Uterus (tissue), 3 donors: ENCODE measurements at regions not wholly inside any gene's neighbourhood (a gene's known extent, or its start where the extent isn't known, plus 50 kb on each side); places are given as distances from the start of the nearest gene placed in this dataset.
"Not testable (repeated sequence)": the region's sequence is repeated elsewhere in the genome, so short reads cannot be mapped to it uniquely, and the experiment has no call there.

ENCODE experiments used
- DNase-seq, 2 donors: peaks; one replicate each; pipeline ENCODE4 v3.0.0-alpha.2; 2019 to 2020
- H3K27ac ChIP-seq, 2 donors: fragments of 200-600 bp; sonication (generic); 1 replicate in 1 of 2; 2 replicates in 1 of 2; pipeline ENCODE4 v1.5.1; 2016 to 2018
- H3K27me3 ChIP-seq, 2 donors: fragments of 200-600 bp; sonication (generic); one replicate each; pipeline ENCODE4 v1.5.1; 2018 to 2019; ENCODE audit warnings: control low read depth in 1 of 2
- H3K36me3 ChIP-seq, 2 donors: fragments of 200-600 bp; sonication (generic); one replicate each; pipeline ENCODE4 v1.5.1; 2019; ENCODE audit warnings: control low read depth in 1 of 2
- H3K4me1 ChIP-seq, 2 donors: fragments of 200-600 bp; sonication (generic); one replicate each; pipeline ENCODE4 v1.5.1; 2018 to 2019; ENCODE audit warnings: control low read depth in 1 of 2
- H3K4me3 ChIP-seq, 2 donors: fragments of 200-600 bp; sonication (generic); 1 replicate in 1 of 2; 2 replicates in 1 of 2; pipeline ENCODE4 v1.5.1; 2018 to 2019; ENCODE audit warnings: mild to moderate bottlenecking in 1 of 2
- H3K9me3 ChIP-seq, 2 donors: fragments of 200-600 bp; sonication (generic); one replicate each; pipeline ENCODE4 v1.5.1; 2019; ENCODE audit warnings: control low read depth in 1 of 2
- POLR2A ChIP-seq, 2 donors: fragments of 450-650 bp; IDR thresholded peaks; one replicate each; pipeline ENCODE4 v1.6.1; 2016; ENCODE audit warnings: antibody characterized with exemption in 2 of 2, mild to moderate bottlenecking in 1 of 2, moderate library complexity in 1 of 2
- intact Hi-C: fragments of 100-400 bp; cut with DNase I; formaldehyde crosslinking; loops from one replicate; pipeline ENCODE4 v1.15.1; 2023; ENCODE audit warnings: low total_unique reads
- TF ChIP-seq, protein P1 (sequence below), 4 experiments: fragments of 200-600 bp in 2 of 4; fragments of 450-650 bp in 2 of 4; sonication (generic) in 2 of 4; IDR thresholded peaks; one replicate each; pipeline ENCODE4 v1.5.1; 2016 to 2019; ENCODE audit warnings: antibody characterized with exemption in 4 of 4, mild to moderate bottlenecking in 2 of 4, moderate library complexity in 1 of 4
- donor health status: DM: yes; HTN: yes; CAD: no.

DNA sequence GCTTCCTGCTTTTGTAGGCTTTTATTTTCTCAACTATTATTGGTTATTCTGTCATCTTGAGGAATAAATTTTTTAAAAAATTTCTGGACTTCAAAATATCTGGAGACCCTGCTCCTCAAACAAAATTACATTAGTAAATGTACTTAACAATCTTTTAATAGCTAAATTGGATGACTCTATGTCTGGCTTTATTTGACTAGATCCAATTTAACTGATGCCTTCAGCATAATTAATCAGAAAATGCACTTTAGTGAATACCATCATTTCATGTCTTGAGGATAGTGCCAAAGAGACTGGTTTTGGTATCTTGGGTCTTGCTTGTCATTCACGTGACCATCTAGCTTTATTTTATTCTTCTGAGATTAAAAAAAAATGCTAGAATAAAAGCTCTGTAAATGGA is 1301.2 kb downstream of the JRKL start:
- Histone ChIP-seq H3K36me3 (no peaks in the 10 kb centered on the region), H3K4me1 (no peaks in the 10 kb centered on the region), H3K27me3 (no peaks in the 10 kb centered on the region), H3K27ac (no peak overlapping the region), H3K9me3 (no peaks in the 10 kb centered on the region), H3K4me3 (no peak overlapping the region)
- no peak for TF ChIP-seq POLR2A (IDR thresholded peaks at IDR 0.05)
- TF ChIP-seq, protein P1, sequence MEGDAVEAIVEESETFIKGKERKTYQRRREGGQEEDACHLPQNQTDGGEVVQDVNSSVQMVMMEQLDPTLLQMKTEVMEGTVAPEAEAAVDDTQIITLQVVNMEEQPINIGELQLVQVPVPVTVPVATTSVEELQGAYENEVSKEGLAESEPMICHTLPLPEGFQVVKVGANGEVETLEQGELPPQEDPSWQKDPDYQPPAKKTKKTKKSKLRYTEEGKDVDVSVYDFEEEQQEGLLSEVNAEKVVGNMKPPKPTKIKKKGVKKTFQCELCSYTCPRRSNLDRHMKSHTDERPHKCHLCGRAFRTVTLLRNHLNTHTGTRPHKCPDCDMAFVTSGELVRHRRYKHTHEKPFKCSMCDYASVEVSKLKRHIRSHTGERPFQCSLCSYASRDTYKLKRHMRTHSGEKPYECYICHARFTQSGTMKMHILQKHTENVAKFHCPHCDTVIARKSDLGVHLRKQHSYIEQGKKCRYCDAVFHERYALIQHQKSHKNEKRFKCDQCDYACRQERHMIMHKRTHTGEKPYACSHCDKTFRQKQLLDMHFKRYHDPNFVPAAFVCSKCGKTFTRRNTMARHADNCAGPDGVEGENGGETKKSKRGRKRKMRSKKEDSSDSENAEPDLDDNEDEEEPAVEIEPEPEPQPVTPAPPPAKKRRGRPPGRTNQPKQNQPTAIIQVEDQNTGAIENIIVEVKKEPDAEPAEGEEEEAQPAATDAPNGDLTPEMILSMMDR (IDR thresholded peaks at IDR 0.05) = no peak
- no peak for DNase-seq
- intact Hi-C loops = no loop called here

DNA sequence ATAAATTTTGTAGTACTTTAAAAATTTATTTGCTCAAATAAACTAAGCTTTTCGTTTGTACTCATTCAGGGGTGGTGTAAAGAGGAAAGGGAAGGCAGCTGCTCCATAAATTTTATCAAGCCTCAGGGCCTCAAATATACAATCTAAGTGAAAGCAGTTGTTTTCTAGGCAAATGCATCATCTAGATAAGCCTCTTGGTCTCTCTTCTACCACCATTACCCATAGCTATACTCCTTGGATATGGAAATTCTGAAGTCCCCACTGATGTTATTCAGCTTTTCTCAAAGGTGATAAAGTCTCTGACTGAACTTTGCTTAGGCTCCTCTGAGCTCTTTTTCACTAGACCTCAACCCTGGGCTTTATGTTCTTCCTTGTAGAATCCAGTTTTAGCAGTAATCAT is 1313.1 kb downstream of the JRKL start:
- no peaks in the 10 kb centered on the region for H3K36me3 ChIP-seq
- H3K4me3 ChIP-seq = no peak overlapping the region
- TF ChIP-seq, protein P1 (IDR thresholded peaks at IDR 0.05) = no peak
- no peak for TF ChIP-seq POLR2A (IDR thresholded peaks at IDR 0.05)
- intact Hi-C loops = no loop called here
- H3K4me1 ChIP-seq = no peaks in the 10 kb centered on the region
- no peak overlapping the region for H3K27ac ChIP-seq
- H3K27me3 ChIP-seq = no peaks in the 10 kb centered on the region
- DNase-seq = no peak
- H3K9me3 ChIP-seq = no peaks in the 10 kb centered on the region

DNA sequence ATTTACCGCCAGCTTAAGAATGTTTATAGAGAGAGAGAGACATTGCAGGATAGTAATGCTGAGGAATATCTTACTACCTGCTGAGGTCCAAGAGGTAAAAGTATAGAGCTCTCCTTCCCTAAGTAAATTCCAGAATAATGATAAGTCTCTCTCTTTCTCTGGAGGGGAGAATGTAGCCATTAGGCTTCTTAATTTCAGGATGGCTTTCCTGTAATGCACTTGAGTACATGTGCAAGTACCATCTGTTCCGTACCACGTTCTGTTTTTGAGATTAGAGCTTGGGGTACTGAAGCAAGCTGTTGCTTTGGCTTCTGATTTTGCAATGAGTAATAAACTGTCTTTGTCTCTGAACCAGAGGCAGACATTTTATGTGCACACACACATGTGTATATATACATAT is 1314.0 kb downstream of the JRKL start:
- H3K4me1 ChIP-seq = no peaks in the 10 kb centered on the region
- H3K4me3 ChIP-seq = no peak overlapping the region
- no peak overlapping the region for H3K27ac ChIP-seq
- no peak for DNase-seq
- intact Hi-C loops = no loop called here
- no peaks in the 10 kb centered on the region for H3K27me3 ChIP-seq
- no peaks in the 10 kb centered on the region for H3K36me3 ChIP-seq
- TF ChIP-seq, protein P1 (IDR thresholded peaks at IDR 0.05) = no peak
- no peak for TF ChIP-seq POLR2A (IDR thresholded peaks at IDR 0.05)
- no peaks in the 10 kb centered on the region for H3K9me3 ChIP-seq

DNA sequence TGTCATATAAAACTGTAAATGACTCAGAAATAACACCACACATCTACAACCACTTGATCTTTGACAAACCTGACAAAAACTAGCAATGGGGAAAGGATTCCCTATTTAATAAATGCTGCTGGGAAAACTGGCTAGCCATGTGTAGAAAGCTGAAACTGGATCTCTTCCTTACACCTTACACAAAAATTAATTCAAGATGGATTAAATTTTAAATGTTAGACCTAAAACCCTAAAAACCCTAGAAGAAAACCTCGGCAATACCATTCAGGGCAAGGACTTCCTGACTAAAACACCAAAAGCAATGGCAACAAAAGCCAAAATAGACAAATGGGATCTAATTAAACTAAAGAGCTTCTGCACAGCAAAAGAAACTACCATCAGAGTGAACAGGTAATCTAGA is 1315.3 kb upstream of the CNTN5 start:
- intact Hi-C loops, H3K4me3 ChIP-seq, H3K27me3 ChIP-seq, H3K9me3 ChIP-seq, H3K4me1 ChIP-seq, DNase-seq, H3K36me3 ChIP-seq, H3K27ac ChIP-seq: not testable (repeated sequence)

DNA sequence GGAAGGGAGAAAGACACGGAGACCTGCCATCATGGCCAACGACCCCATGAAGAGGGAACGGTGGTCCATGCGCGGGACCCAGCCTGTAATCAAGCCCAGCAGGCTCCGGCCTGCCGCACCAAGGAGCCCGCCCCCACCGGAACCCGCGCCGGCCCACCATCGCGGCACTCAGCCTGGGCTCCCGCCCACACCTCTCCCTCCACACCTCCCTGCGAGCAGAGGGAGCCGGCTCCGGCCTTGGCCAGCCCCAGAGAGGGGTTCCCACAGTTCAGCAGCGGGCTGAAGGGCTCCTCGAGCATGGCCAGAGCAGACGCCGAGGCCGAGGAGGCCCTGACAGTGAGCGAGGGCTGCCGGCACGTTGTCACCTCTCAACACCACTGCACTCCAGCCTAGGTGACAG is 1302.8 kb upstream of the CNTN5 start:
- intact Hi-C loops = no loop called here
- Histone ChIP-seq H3K27ac (no peak overlapping the region), H3K36me3 (no peaks in the 10 kb centered on the region), H3K27me3 (no peaks in the 10 kb centered on the region), H3K4me3 (no peak overlapping the region), H3K9me3 (no peaks in the 10 kb centered on the region), H3K4me1 (no peaks in the 10 kb centered on the region)
- TF ChIP-seq POLR2A (IDR thresholded peaks at IDR 0.05) = no peak
- TF ChIP-seq, protein P1 (IDR thresholded peaks at IDR 0.05) = no peak
- DNase-seq = no peak

DNA sequence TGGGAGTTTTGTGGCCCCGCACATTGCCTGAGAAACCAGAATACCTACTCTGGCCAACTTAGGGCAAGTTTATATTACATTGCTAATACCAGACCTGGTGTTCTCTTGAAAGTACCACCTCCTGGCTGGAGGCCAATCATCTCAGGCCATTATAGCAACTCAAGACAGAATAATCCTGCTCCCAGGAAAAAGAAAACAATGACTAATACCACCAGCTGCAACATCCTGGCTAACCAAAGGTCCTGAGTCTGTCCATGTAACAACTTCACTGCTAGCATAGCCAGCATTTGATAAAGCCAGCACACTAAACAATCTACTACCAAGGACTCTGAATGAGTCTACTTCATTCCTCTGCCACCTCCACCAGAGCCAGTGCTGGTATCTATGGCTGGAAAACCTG is 1298.7 kb upstream of the CNTN5 start:
- intact Hi-C loops = no loop called here
- DNase-seq = no peak
- no peak overlapping the region for H3K27ac ChIP-seq

More for the DNA sequence above, 1298.7 kb upstream of the CNTN5 start:
- Histone ChIP-seq H3K36me3 (no peaks in the 10 kb centered on the region), H3K4me1 (no peaks in the 10 kb centered on the region), H3K27me3 (no peaks in the 10 kb centered on the region), H3K4me3 (no peak overlapping the region), H3K9me3 (no peaks in the 10 kb centered on the region)
- TF ChIP-seq POLR2A (IDR thresholded peaks at IDR 0.05) = no peak
- TF ChIP-seq, protein P1 (IDR thresholded peaks at IDR 0.05) = no peak
